Testis (tissue), 2 donors: ENCODE measurements at regions not wholly inside any gene's neighbourhood (a gene's known extent, or its start where the extent isn't known, plus 50 kb on each side); places are given as distances from the start of the nearest gene placed in this dataset.

Experiments
- CTCF ChIP-seq, 3 experiments: fragments of 450-650 bp in 2 of 3; fragments of 200-600 bp in 1 of 3; sonication (generic) in 1 of 3; IDR thresholded peaks; one replicate each; pipeline ENCODE4 v1.5.1; 2016 to 2019; ENCODE audit warnings: antibody characterized with exemption in 3 of 3, mild to moderate bottlenecking in 2 of 3, moderate library complexity in 1 of 3
- POLR2A ChIP-seq: fragments of 450-650 bp; IDR thresholded peaks from one replicate; pipeline ENCODE4 v1.6.1; 2017; ENCODE audit warnings: antibody characterized with exemption, mild to moderate bottlenecking, moderate library complexity

DNA sequence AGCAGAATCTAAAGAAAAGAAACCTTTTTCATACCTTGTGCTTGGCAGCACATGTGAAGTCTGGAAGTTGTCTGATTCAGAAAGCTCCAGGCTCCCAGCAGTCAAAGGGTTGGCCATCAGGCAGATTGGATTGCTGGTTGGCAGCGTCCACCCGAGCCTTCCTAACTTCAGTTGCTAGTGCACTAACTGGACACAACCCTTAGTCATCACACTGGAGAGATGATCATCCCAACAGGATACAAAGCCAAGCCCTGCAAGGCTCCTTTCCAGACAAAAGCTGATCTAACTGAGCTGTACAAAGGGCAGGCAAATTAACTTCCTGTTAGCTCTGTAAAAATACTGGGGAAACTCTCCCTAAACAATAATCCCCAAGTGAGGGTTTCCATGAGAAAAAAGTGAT lies 185.6 kb downstream of the SNX18 start:
- TF ChIP-seq POLR2A (no peak), CTCF (IDR thresholded peaks at IDR 0.05) (no peak)
